Astrocyte of the spinal cord (primary cell): ENCODE measurements at regions not wholly inside any gene's neighbourhood (a gene's known extent, or its start where the extent isn't known, plus 50 kb on each side); places are given as distances from the start of the nearest gene placed in this dataset.

Experiments
- DNase-seq: peaks from one replicate; pipeline ENCODE4 v3.0.0; 2011; ENCODE audit warnings: low read depth, low spot score
- H3K4me3 ChIP-seq: 2 replicates; pipeline ENCODE4 v1.5.1; 2011; ENCODE audit warnings: low read depth, mild to moderate bottlenecking, low read length, moderate library complexity
- CTCF ChIP-seq: IDR thresholded peaks from 2 replicates; pipeline ENCODE4 v1.5.1; 2012; ENCODE audit warnings: low read depth, mild to moderate bottlenecking, low read length, inconsistent platforms
- in situ Hi-C: cut with HindIII; loops from 2 replicates; pipeline ENCODE4 v1.10.0; 2017; ENCODE audit warnings: low sequenced_read_pairs

DNA sequence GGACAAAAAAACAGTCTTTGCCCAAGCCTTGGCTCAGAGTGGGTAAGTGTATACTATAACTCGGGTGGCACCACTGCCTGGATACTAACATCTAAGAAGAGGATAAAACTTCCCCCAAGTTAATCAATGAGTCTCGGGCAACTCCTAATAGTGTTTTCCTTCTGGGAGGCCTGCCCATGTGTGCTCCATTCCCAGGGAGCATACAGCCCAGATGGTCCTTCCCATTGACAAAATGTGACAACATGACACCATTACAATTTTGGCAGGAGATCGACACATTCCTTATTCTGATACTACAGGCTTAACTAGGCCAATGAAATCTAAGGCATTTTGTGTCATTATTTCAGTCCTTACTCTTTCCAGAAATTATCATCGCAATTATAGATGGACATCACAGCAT, 52.7 kb upstream of the CRIM1 start:
- no peak for TF ChIP-seq CTCF
- no peak overlapping the region for H3K4me3 ChIP-seq
- in situ Hi-C loops: no loop called here
- DNase-seq: no peak

DNA sequence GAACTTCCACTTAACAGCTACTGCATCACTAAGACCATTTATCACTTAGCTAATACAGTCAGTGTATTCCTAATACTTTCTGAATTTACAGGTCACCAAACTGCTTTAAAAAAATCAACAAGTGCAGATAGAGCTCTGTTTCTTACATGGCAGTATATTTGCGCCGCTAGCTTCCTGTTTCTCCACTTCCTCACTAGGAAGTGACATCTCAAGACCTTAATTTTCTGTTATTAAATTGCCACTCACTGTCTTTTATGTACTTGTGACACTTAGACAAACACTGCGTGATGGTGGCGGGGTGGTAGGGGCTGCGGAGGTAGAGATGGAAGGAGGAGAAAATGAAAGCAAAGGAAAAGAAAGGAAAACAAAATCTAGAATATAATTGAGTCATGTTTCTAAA, 53.7 kb upstream of the CRIM1 start:
- H3K4me3 ChIP-seq: no peak overlapping the region
- no peak for DNase-seq
- no peak for TF ChIP-seq CTCF
- in situ Hi-C loops: no loop called here

- in situ Hi-C loops: no loop called here
- no peak for TF ChIP-seq CTCF
- DNase-seq: no peak
- no peak overlapping the region for H3K4me3 ChIP-seq
These were observed 54.9 kb upstream of the CRIM1 start for GRCh38 chr2:36300697-36301096.

DNA sequence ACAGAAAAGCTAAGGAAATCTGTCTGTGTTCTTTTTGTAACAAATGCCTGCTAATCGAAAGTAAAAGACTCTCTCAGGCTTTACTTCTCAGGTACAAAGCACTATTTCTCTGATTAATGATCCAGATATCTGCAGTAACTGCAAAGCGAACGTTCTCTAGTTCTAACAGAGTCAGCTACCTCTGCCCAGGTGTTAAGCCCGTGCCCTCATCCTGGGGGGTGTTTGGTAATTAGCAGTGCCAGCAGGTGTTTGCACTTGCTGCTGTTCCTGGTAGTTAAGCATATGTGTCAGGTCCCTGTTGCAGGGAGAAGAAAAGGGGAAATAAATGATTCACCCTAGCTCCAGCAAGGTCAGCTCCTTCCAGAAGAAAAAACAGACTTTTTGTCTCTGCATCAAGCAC, 58.8 kb upstream of the CRIM1 start:
- in situ Hi-C loops: no loop called here
- DNase-seq: no peak
- H3K4me3 ChIP-seq: no peak overlapping the region
- TF ChIP-seq CTCF: no peak

GRCh38 chr2:36294316-36294721, 61.3 kb upstream of the CRIM1 start:
- in situ Hi-C loops: no loop called here
- H3K4me3 ChIP-seq: no peak overlapping the region

DNA sequence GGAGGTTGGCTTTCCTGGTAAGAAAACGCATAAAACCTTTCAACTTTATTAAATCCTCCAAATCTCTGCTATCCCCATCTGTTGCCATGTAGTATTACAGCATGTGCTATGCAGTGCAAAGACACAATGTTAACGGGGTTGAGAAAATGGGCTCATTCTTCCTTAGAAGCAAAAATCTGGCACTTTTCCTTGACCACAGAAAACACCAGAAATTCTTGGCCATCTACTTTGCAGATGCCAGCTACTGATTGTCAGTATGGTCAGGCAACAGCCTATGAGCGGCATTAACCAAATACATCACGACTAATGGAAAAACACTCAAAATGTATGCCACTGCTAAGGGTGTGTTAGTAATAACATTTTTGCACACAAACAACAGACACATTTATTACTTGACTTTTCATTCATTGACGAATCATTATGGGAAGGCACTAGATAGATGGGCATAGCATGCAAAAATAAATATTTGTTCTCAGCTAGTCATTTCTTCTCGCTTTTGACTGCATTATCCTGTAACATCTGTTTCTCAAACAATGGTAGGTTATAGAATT, 65.2 kb upstream of the CRIM1 start:
- in situ Hi-C loops: no loop called here
- peak; percentile 56 for DNase-seq
- TF ChIP-seq CTCF: no peak
- H3K4me3 ChIP-seq: no peak overlapping the region

More at GRCh38 chr2:36294316-36294721, 61.3 kb upstream of the CRIM1 start:
- no peak for TF ChIP-seq CTCF
- no peak for DNase-seq

- in situ Hi-C loops: no loop called here
- DNase-seq: no peak
- no peak overlapping the region for H3K4me3 ChIP-seq
- no peak for TF ChIP-seq CTCF
These were observed 65.8 kb upstream of the CRIM1 start for GRCh38 chr2:36289731-36290130.
